KMS-11 (cell line): ENCODE measurements at regions not wholly inside any gene's neighbourhood (a gene's known extent, or its start where the extent isn't known, plus 50 kb on each side); places are given as distances from the start of the nearest gene placed in this dataset.

Experiments
- H2AFZ ChIP-seq: fragments of 200-600 bp; sonication (generic); 2 replicates; pipeline ENCODE4 v1.6.1; 2016; ENCODE audit warnings: antibody characterized with exemption, mixed run types, low read depth
- H3K27ac ChIP-seq: fragments of 200-600 bp; sonication (generic); 2 replicates; pipeline ENCODE4 v1.6.1; 2016; ENCODE audit warnings: mild to moderate bottlenecking, mixed run types
- H3K27me3 ChIP-seq: fragments of 200-600 bp; sonication (generic); 2 replicates; pipeline ENCODE4 v1.6.1; 2017; ENCODE audit warnings: mild to moderate bottlenecking, low read depth, mixed run types, moderate library complexity; ENCODE audit not compliant: insufficient read depth
- H3K36me3 ChIP-seq: fragments of 200-600 bp; sonication (generic); 2 replicates; pipeline ENCODE4 v1.6.1; 2017; ENCODE audit warnings: mild to moderate bottlenecking, mixed run types; ENCODE audit not compliant: insufficient read depth
- H3K4me1 ChIP-seq: fragments of 200-600 bp; sonication (generic); 2 replicates; pipeline ENCODE4 v1.6.1; 2016; ENCODE audit warnings: mild to moderate bottlenecking, low read depth, mixed run types; ENCODE audit not compliant: poor library complexity, severe bottlenecking
- H3K4me2 ChIP-seq: fragments of 200-600 bp; sonication (generic); 2 replicates; pipeline ENCODE4 v1.7.0; 2016; ENCODE audit warnings: mild to moderate bottlenecking, mixed run types
- H3K4me3 ChIP-seq: fragments of 200-600 bp; sonication (generic); IDR thresholded peaks from 2 replicates; pipeline ENCODE4 v1.6.1; 2017; ENCODE audit warnings: low read depth, low read length, mixed read lengths; ENCODE audit not compliant: insufficient read depth
- H3K79me2 ChIP-seq: fragments of 200-600 bp; sonication (generic); 2 replicates; pipeline ENCODE4 v1.6.1; 2016; ENCODE audit warnings: low read depth, mixed run types; ENCODE audit not compliant: insufficient read depth
- H3K9ac ChIP-seq: fragments of 200-600 bp; sonication (generic); 2 replicates; pipeline ENCODE4 v1.6.1; 2016; ENCODE audit warnings: mild to moderate bottlenecking, mixed run types
- H4K20me1 ChIP-seq: fragments of 200-600 bp; sonication (generic); 2 replicates; pipeline ENCODE4 v1.6.1; 2016; ENCODE audit warnings: mild to moderate bottlenecking, mixed run types; ENCODE audit not compliant: insufficient read depth
- TF ChIP-seq, protein P1 (sequence below): fragments of 200-600 bp; sonication (generic); conservative IDR thresholded peaks from 2 replicates; pipeline ENCODE4 v1.6.1; 2017; ENCODE audit warnings: low read depth, mild to moderate bottlenecking, antibody characterized with exemption, low read length, moderate library complexity, mixed read lengths

DNA sequence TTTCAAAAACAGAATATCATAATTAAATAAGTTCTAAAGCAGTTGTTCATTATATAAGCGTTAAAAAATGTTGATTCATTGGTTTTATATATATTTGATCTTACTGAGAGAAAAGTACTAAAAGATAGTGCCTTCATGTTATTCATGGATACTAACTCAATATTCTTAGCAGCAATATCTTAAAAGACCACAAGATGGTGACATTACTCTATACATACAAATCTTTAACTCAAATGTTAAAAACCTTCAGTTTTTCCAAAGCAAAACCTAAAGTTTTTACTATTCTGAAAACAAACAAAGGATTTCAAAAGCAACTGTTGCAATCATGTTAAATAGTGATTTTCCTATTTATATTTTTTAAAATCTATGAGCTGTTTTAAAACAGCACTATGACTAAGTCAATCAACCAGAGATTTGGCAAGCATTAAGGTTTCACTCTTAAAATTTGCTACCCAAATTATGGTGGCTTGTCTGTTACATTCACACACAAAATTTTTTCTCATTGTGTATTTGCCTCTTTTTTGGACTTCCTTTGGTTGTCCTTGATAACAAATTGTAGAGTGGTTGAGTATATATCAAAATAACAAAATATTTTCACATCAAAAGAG, 50.1 kb upstream of the RERGL start:
- no peak overlapping the region for H3K9ac ChIP-seq
- H3K27ac ChIP-seq = no peak overlapping the region
- no peaks in the 10 kb centered on the region for H3K27me3 ChIP-seq
- H3K4me2 ChIP-seq = no peak overlapping the region
- H3K79me2 ChIP-seq = no peaks in the 10 kb centered on the region
- H2AFZ ChIP-seq = no peak overlapping the region
- no peaks in the 10 kb centered on the region for H4K20me1 ChIP-seq
- H3K36me3 ChIP-seq = no peaks in the 10 kb centered on the region
- TF ChIP-seq, protein P1, sequence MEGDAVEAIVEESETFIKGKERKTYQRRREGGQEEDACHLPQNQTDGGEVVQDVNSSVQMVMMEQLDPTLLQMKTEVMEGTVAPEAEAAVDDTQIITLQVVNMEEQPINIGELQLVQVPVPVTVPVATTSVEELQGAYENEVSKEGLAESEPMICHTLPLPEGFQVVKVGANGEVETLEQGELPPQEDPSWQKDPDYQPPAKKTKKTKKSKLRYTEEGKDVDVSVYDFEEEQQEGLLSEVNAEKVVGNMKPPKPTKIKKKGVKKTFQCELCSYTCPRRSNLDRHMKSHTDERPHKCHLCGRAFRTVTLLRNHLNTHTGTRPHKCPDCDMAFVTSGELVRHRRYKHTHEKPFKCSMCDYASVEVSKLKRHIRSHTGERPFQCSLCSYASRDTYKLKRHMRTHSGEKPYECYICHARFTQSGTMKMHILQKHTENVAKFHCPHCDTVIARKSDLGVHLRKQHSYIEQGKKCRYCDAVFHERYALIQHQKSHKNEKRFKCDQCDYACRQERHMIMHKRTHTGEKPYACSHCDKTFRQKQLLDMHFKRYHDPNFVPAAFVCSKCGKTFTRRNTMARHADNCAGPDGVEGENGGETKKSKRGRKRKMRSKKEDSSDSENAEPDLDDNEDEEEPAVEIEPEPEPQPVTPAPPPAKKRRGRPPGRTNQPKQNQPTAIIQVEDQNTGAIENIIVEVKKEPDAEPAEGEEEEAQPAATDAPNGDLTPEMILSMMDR = peak; percentile 72
- no peak overlapping the region for H3K4me3 ChIP-seq
- no peaks in the 10 kb centered on the region for H3K4me1 ChIP-seq
